ENCODE measurements at regions not wholly inside any gene's neighbourhood (a gene's known extent, or its start where the extent isn't known, plus 50 kb on each side); places are given as distances from the start of the nearest gene placed in this dataset.

- peaks cover 5% of the 10 kb centered on the region for H3K27me3 Mint-ChIP-seq (ENCODE audit: insufficient read depth, low read depth)
- Histone ChIP-seq H3F3A (ENCODE audit: low read depth) (no peaks in the 10 kb centered on the region), H3K27me3 (no peaks in the 10 kb centered on the region), H3K4me1 (peaks cover 10% of the 10 kb centered on the region), H3K4me2 (no peak overlapping the region), H3K27ac (no peak overlapping the region), H3K4me3 (no peak overlapping the region), H3K9me3 (ENCODE audit: low read depth) (no peaks in the 10 kb centered on the region), H3K79me2 (ENCODE audit: low read depth) (no peaks in the 10 kb centered on the region), H4K20me1 (ENCODE audit: low read depth) (no peaks in the 10 kb centered on the region), H3K9ac (no peak overlapping the region), H3K36me3 (no peaks in the 10 kb centered on the region), H2AFZ (replicated peaks) (no peak overlapping the region)
- DNase-seq (ENCODE audit: low spot score), result no peak
- TF ChIP-seq EZH2 (IDR thresholded peaks at IDR 0.05) (no peak), EZH2phosphoT487 (IDR thresholded peaks at IDR 0.05) (no peak)
- H3K4me1 Mint-ChIP-seq, result peaks cover 19% of the 10 kb centered on the region
- no peaks in the 10 kb centered on the region for H3K36me3 Mint-ChIP-seq
- no peaks in the 10 kb centered on the region for H3K9me3 Mint-ChIP-seq
- no peak overlapping the region for H3K27ac Mint-ChIP-seq
- no peak overlapping the region for H3K4me3 Mint-ChIP-seq
Observed at GRCh38 chr18:39350945-39351344, 1785.3 kb upstream of the CELF4 start.

GRCh38 chr18:39349801-39350200, 1784.2 kb upstream of the CELF4 start:
- H3K4me1 ChIP-seq, result peaks cover 10% of the 10 kb centered on the region
- H4K20me1 ChIP-seq (ENCODE audit: low read depth), result no peaks in the 10 kb centered on the region
- no peak overlapping the region for H3K4me2 ChIP-seq
- TF ChIP-seq CTCF (IDR thresholded peaks at IDR 0.05) (no peak), EZH2 (IDR thresholded peaks at IDR 0.05) (no peak), EZH2phosphoT487 (IDR thresholded peaks at IDR 0.05) (no peak)
- no peaks in the 10 kb centered on the region for H3K27me3 ChIP-seq
- H3K4me3 ChIP-seq, result no peak overlapping the region
- no peaks in the 10 kb centered on the region for H3K36me3 ChIP-seq
- H3K9ac ChIP-seq, result no peak overlapping the region
- no peaks in the 10 kb centered on the region for H3F3A ChIP-seq (ENCODE audit: low read depth)
- H2AFZ ChIP-seq (replicated peaks), result no peak overlapping the region
- H3K9me3 Mint-ChIP-seq, result no peaks in the 10 kb centered on the region
- peaks cover 19% of the 10 kb centered on the region for H3K4me1 Mint-ChIP-seq
- no peak for DNase-seq (ENCODE audit: low spot score)
- H3K79me2 ChIP-seq (ENCODE audit: low read depth), result no peaks in the 10 kb centered on the region
- H3K27ac Mint-ChIP-seq, result no peak overlapping the region
- no peaks in the 10 kb centered on the region for H3K36me3 Mint-ChIP-seq
- H3K9me3 ChIP-seq (ENCODE audit: low read depth), result no peaks in the 10 kb centered on the region
- H3K27ac ChIP-seq, result no peak overlapping the region
- peaks cover 5% of the 10 kb centered on the region for H3K27me3 Mint-ChIP-seq (ENCODE audit: insufficient read depth, low read depth)
- H3K4me3 Mint-ChIP-seq, result no peak overlapping the region

GRCh38 chr18:39348757-39349156, 1783.2 kb upstream of the CELF4 start:
- Mint-ChIP-seq H3K27ac (no peak overlapping the region), H3K4me1 (peaks cover 19% of the 10 kb centered on the region), H3K4me3 (no peak overlapping the region), H3K36me3 (no peaks in the 10 kb centered on the region), H3K27me3 (ENCODE audit: insufficient read depth, low read depth) (peaks cover 5% of the 10 kb centered on the region), H3K9me3 (no peaks in the 10 kb centered on the region)
- Histone ChIP-seq H3K36me3 (no peaks in the 10 kb centered on the region), H4K20me1 (ENCODE audit: low read depth) (no peaks in the 10 kb centered on the region), H3K4me2 (no peak overlapping the region), H3K27me3 (no peaks in the 10 kb centered on the region), H3F3A (ENCODE audit: low read depth) (no peaks in the 10 kb centered on the region), H2AFZ (replicated peaks) (no peak overlapping the region), H3K9ac (no peak overlapping the region), H3K79me2 (ENCODE audit: low read depth) (no peaks in the 10 kb centered on the region), H3K27ac (no peak overlapping the region), H3K9me3 (ENCODE audit: low read depth) (no peaks in the 10 kb centered on the region), H3K4me3 (no peak overlapping the region), H3K4me1 (peaks cover 10% of the 10 kb centered on the region)
- TF ChIP-seq EZH2phosphoT487 (IDR thresholded peaks at IDR 0.05) (no peak), CTCF (IDR thresholded peaks at IDR 0.05) (no peak), EZH2 (IDR thresholded peaks at IDR 0.05) (no peak)
- no peak for DNase-seq (ENCODE audit: low spot score)

- no peaks in the 10 kb centered on the region for H3K36me3 ChIP-seq
- no peaks in the 10 kb centered on the region for H3K79me2 ChIP-seq (ENCODE audit: low read depth)
- no peaks in the 10 kb centered on the region for H4K20me1 ChIP-seq (ENCODE audit: low read depth)
- H3K36me3 Mint-ChIP-seq, result peaks cover 2% of the 10 kb centered on the region
- peaks cover 5% of the 10 kb centered on the region for H3K27me3 Mint-ChIP-seq (ENCODE audit: insufficient read depth, low read depth)
- no peak overlapping the region for H2AFZ ChIP-seq (replicated peaks)
- H3K4me2 ChIP-seq, result no peak overlapping the region
- H3F3A ChIP-seq (ENCODE audit: low read depth), result no peaks in the 10 kb centered on the region
- no peak overlapping the region for H3K4me3 ChIP-seq
- TF ChIP-seq CTCF (IDR thresholded peaks at IDR 0.05), result no peak
- no peak for TF ChIP-seq EZH2phosphoT487 (IDR thresholded peaks at IDR 0.05)
- TF ChIP-seq EZH2 (IDR thresholded peaks at IDR 0.05), result no peak
- H3K4me3 Mint-ChIP-seq, result no peak overlapping the region
- no peak for DNase-seq (ENCODE audit: low spot score)
- H3K9me3 ChIP-seq (ENCODE audit: low read depth), result no peaks in the 10 kb centered on the region
- H3K9me3 Mint-ChIP-seq, result peaks cover 3% of the 10 kb centered on the region
- peaks cover 10% of the 10 kb centered on the region for H3K4me1 ChIP-seq
- H3K9ac ChIP-seq, result no peak overlapping the region
- H3K27ac ChIP-seq, result no peak overlapping the region
- H3K27ac Mint-ChIP-seq, result no peak overlapping the region
- H3K4me1 Mint-ChIP-seq, result peaks cover 16% of the 10 kb centered on the region
- no peaks in the 10 kb centered on the region for H3K27me3 ChIP-seq
Observed at GRCh38 chr18:39347701-39348100, 1782.1 kb upstream of the CELF4 start.
